Fibroblast of skin of left quadriceps (primary cell): ENCODE measurements at regions not wholly inside any gene's neighbourhood (a gene's known extent, or its start where the extent isn't known, plus 50 kb on each side); places are given as distances from the start of the nearest gene placed in this dataset.

Experiments used
- DNase-seq, 2 experiments: peaks; one replicate each; pipeline ENCODE4 v3.0.0-alpha.2; 2013; ENCODE audit warnings: low read depth in 2 of 2

DNA sequence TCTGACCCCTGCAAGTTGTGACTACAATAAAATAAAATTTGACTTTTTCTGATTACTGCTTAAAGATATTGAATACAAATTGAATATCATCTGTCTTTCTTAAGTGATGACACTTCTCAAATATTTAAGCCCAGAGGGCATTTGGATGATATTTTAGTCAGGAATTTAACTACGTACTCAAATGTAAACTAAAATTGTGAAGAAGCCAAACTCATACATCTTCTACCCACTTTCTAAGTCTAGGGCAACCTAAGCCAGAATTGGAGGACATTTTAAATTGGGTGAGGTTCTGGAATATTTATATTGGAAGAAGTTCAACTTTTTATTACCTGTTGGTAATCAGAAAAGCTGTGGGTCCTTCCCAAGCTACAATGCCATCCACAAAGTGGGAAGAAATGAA is 149.1 kb upstream of the WDR11 start:
- DNase-seq = no peak

- no peak for DNase-seq
Observed at GRCh38 chr10:120705309-120705708, 145.9 kb upstream of the WDR11 start.

DNA sequence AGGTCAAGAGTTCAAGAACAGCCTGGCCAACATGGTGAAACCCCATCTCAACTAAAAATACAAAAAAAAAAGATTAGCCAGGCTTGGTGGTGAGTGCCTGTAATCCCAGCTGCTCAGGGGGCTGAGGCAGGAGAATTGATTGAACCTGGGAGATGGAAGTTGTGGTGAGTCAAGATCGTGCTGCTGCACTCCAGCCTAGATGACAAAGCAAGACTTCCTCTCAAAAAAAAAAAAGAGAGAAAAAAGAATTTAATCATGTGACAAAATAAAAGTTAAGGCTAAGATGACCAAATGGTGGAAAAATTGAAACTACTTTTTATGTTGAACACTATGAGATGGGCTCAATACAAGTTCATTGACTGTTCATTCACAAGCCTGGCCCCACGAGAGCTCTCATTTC is 141.1 kb upstream of the WDR11 start:
- no peak for DNase-seq

GRCh38 chr10:120711860-120712259 is 139.3 kb upstream of the WDR11 start:
- DNase-seq = no peak

DNA sequence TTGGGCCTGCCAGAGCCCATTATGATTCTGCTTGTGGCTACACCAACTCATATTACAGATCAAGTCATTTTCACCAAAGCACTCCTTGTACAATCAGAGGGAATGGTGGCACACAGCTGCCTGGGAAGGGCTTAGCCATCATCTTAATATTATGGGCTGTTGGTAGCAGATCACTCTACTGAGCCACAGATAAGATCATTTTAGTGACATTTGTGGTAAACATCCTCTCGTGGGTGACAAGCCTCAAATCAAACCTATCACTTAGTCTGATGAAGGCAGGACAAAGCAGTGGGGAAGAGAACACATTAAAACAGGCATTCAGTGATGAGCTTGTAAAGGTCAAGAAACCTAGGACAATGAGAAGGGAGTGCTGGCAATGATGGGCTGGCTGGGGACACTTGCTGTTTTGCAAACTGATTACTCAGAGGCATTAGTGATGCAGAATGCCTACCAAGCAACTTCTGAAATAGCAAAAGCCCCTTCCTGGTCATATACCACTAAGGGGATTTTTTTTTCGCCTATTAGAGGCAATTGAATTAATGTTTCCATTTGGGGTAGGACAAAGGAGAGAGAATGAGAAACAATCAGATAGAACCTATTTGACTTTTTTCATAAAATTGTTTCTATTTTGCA is 137.5 kb upstream of the WDR11 start:
- no peak for DNase-seq

GRCh38 chr10:120715171-120715570 is 136.0 kb upstream of the WDR11 start:
- DNase-seq = no peak

- DNase-seq = no peak
Observed at GRCh38 chr10:120719333-120719732, 131.8 kb upstream of the WDR11 start.

- DNase-seq = no peak
Observed at GRCh38 chr10:120727001-120727400, 124.2 kb upstream of the WDR11 start.

- DNase-seq = no peak
Observed at GRCh38 chr10:120729547-120729946, 121.6 kb upstream of the WDR11 start.

DNA sequence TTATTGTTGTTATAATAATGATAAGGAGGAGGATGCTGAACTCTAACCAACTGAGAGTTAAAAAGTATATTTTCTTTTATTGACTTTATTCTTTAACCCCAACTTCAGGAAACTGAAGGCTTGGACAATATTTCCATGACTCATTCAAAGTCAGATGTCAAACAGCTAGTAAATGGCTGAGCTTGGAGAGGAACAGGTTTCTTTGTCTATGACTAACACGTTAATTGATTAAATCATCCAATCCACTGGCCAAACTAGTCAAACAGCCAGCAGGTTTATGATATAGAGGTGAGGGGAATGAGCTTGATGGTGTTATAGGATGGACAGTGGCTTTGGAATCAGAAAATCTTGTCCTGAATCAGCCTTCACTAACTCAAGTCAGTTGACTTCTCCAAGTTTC is 119.1 kb upstream of the WDR11 start:
- no peak for DNase-seq

GRCh38 chr10:120732643-120733313 is 118.4 kb upstream of the WDR11 start:
- no peak for DNase-seq

DNA sequence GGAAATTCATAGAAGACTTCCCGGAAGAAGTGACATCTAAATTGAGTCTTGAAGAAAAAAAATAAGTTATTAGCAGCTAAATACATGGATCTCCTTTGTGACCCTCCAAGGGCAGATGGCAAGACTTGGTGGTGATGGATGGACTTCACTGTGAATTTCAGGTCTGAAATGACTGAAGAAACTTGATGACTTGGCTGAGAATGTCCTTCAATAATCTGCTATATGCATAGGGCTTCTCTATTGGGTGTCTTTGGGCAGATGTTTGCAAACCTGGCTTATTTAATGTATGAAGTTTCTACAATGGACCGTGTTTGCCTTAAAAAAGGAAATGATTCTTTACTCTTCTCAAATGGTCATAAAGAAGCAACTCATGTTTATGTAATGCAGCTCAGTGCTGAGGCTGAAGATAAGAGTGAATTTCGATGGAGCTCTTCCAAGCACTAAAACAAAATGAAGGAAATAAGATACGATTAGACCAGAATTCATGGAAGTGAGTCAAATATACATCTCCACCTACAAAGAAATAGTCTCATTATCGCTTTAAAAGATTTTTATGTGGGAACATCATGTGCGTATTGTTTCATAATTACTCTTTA is 116.6 kb upstream of the WDR11 start:
- DNase-seq = no peak

GRCh38 chr10:120735315-120735714 is 115.8 kb upstream of the WDR11 start:
- no peak for DNase-seq

DNA sequence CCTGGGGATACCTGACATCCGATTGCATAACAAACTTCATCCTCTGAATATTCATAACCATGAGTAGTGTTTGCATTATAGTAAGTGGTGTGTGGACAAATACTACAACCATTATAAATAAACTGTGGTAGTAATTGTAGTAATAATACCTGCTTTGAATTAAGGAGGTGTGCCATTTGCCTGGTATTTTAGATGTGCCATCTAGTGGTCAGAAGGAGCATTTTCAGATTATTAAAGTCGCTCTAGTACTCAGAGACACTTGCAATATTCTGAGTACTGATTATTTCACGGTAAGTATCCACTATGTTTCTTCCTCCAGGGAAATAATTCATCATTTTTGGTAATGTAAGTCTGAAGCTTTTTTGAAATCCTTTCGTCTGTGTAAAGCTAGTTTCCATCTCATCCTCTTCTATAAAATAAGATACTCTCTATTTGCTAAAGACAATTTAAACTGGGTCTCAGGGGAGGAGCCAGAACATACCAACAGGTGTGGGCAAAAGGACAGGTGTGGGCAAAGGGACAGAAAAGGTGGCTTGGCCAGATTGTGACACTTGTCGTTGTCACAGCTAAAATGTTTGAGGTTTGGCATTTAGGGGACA is 115.3 kb upstream of the WDR11 start:
- peak; percentile 0 to 1 for DNase-seq

DNA sequence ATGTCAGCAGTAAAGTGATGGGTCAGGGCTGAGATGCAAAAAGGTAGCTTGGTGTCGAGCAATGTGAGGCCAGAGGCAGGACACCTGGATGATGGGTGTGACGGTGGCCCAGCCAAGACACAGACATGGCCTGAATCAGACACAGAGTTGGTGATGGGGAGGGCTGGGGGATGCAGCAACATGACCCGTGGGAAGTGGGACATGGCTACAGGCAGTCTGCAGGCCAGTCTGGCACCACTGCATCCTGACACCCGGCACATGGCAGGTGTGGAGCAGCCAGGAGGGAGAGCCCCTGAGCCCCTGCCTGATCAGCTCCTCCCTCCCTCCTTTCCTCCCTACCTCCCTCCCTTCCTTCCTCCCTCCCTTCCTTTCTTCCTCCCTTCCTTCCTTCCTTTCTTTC is 114.8 kb upstream of the WDR11 start:
- no peak for DNase-seq

GRCh38 chr10:120738658-120739057 is 112.5 kb upstream of the WDR11 start:
- no peak for DNase-seq

DNA sequence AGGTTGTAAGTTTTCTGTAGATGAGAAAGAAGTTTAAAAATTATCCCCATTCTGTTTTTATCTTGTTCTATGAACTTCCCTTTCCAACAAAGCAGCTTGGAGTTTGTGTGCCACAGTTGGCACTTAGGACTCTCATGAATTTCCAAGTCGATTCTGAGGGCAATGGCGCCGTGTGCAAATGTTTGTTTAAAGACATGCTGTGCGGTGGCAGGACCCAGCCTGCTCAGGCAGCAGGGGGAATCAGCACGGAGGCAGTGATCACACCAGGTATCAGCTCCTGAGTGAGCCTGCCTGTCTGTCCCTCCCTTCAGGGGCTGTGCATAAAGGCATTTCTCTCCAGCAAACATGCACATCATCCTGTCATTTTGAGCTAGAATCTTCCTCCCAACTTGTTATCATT is 109.8 kb upstream of the WDR11 start:
- DNase-seq = no peak

- DNase-seq = no peak
Observed at GRCh38 chr10:120742373-120742772, 108.8 kb upstream of the WDR11 start.

GRCh38 chr10:120744040-120744439 is 107.1 kb upstream of the WDR11 start:
- no peak for DNase-seq

DNA sequence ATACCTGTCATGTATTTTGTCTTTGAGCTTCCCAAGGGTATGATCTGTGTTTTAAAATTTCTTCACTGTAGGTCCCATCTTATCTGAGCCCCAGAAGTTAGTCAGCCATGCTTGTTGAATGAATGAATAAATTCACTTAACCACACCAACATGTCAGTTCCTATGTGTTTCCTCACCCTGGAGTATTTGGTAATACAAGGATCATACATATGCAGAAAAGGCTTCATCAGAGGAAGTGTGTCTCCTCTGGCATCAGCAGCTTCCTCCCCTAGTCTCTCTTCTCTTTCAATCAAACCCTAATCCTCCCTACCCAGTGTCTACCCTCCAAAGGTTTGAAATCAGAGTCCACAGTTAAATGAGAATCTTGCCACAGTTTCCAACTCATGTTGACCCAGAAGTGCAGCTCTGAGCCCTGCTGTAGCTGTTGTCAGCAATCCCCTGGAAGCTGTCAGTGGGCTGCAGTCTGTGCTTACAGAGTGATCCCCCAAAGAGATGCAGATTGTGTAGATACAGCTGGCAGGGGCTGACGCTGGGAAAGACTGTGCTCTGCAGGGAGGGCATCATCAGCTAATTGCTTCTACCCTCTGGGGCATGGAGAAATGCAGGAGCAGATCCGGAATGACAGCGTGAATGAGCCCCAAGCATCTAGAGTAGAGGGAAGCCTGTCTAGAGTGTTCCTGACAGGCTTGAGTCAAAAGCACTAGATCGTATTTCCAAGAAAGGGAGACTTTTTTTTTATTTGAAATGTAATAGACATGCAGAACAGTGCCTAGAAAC is 105.0 kb upstream of the WDR11 start:
- DNase-seq = no peak

- DNase-seq = no peak
Observed at GRCh38 chr10:120748519-120748918, 102.6 kb upstream of the WDR11 start.

GRCh38 chr10:120749072-120749471 is 102.1 kb upstream of the WDR11 start:
- no peak for DNase-seq
